HEK293T (cell line): ENCODE measurements at regions not wholly inside any gene's neighbourhood (a gene's known extent, or its start where the extent isn't known, plus 50 kb on each side); places are given as distances from the start of the nearest gene placed in this dataset.

Experiments
- CTBP1 ChIP-seq: fragments of 450-650 bp; IDR thresholded peaks from 2 replicates; pipeline ENCODE4 v1.6.1; 2016; ENCODE audit warnings: borderline replicate concordance
- ZNF384 ChIP-seq: fragments of 450-650 bp; IDR thresholded peaks from 2 replicates; pipeline ENCODE4 v1.6.1; 2016

- TF ChIP-seq ZNF384 (no peak), CTBP1 (no peak)
These were observed 61.5 kb upstream of the POU2AF1 start for GRCh38 chr11:111440416-111441205.
